Type B pancreatic cell (in vitro differentiated cells): ENCODE measurements at regions not wholly inside any gene's neighbourhood (a gene's known extent, or its start where the extent isn't known, plus 50 kb on each side); places are given as distances from the start of the nearest gene placed in this dataset.

Experiments used
- DNase-seq: peaks from one replicate; pipeline ENCODE4 v3.0.0; 2021; ENCODE audit warnings: mixed read lengths; ENCODE audit not compliant: unreplicated experiment; ENCODE audit errors: extremely low spot score
- H3K27ac Mint-ChIP-seq: 2 replicates; pipeline ENCODE4 v1.8.0; 2021; ENCODE audit warnings: mild to moderate bottlenecking, mixed read lengths
- H3K27me3 Mint-ChIP-seq: 2 replicates; pipeline ENCODE4 v1.8.0; 2021; ENCODE audit warnings: mixed read lengths
- H3K36me3 Mint-ChIP-seq: 2 replicates; pipeline ENCODE4 v1.8.0; 2021; ENCODE audit warnings: mixed read lengths
- H3K4me1 Mint-ChIP-seq: one replicate; pipeline ENCODE4 v1.8.0; 2021; ENCODE audit warnings: mixed read lengths; ENCODE audit not compliant: unreplicated experiment
- H3K4me3 Mint-ChIP-seq: 2 replicates; pipeline ENCODE4 v1.8.0; 2021; ENCODE audit warnings: mild to moderate bottlenecking, mixed read lengths
- H3K9me3 Mint-ChIP-seq: 2 replicates; pipeline ENCODE4 v1.8.0; 2021; ENCODE audit warnings: mixed read lengths
- CTCF ChIP-seq: fragments of 200-600 bp; sonication (generic); conservative IDR thresholded peaks from 2 replicates; pipeline ENCODE4 v1.5.0; 2021; ENCODE audit warnings: antibody characterized with exemption, mild to moderate bottlenecking

- no peaks in the 10 kb centered on the region for H3K36me3 Mint-ChIP-seq
- peaks cover 3% of the 10 kb centered on the region for H3K4me1 Mint-ChIP-seq
- no peak overlapping the region for H3K27ac Mint-ChIP-seq
- no peaks in the 10 kb centered on the region for H3K27me3 Mint-ChIP-seq
- peaks cover 6% of the 10 kb centered on the region for H3K9me3 Mint-ChIP-seq
- no peak for DNase-seq
- no peak for TF ChIP-seq CTCF
- H3K4me3 Mint-ChIP-seq = no peak overlapping the region
These were observed 162.3 kb downstream of the MREG start for GRCh38 chr2:215851082-215851481.

GRCh38 chr2:215850380-215850779 is 163.0 kb downstream of the MREG start:
- Mint-ChIP-seq H3K27ac (no peak overlapping the region), H3K36me3 (no peaks in the 10 kb centered on the region), H3K27me3 (no peaks in the 10 kb centered on the region), H3K4me3 (no peak overlapping the region), H3K9me3 (peaks cover 6% of the 10 kb centered on the region), H3K4me1 (peaks cover 5% of the 10 kb centered on the region)
- TF ChIP-seq CTCF = no peak
- DNase-seq = no peak

- no peak for DNase-seq
- Mint-ChIP-seq H3K27me3 (no peaks in the 10 kb centered on the region), H3K36me3 (no peaks in the 10 kb centered on the region), H3K27ac (no peak overlapping the region), H3K4me1 (peaks cover 5% of the 10 kb centered on the region), H3K4me3 (no peak overlapping the region), H3K9me3 (peaks cover 6% of the 10 kb centered on the region)
- TF ChIP-seq CTCF = no peak
These were observed 163.6 kb downstream of the MREG start for GRCh38 chr2:215849771-215850170.

- DNase-seq = no peak
- peaks cover 2% of the 10 kb centered on the region for H3K9me3 Mint-ChIP-seq
- H3K27ac Mint-ChIP-seq = no peak overlapping the region
- no peak for TF ChIP-seq CTCF
- H3K27me3 Mint-ChIP-seq = no peaks in the 10 kb centered on the region
- H3K4me1 Mint-ChIP-seq = peaks cover 5% of the 10 kb centered on the region
- no peak overlapping the region for H3K4me3 Mint-ChIP-seq
- no peaks in the 10 kb centered on the region for H3K36me3 Mint-ChIP-seq
These were observed 164.7 kb downstream of the MREG start for GRCh38 chr2:215848698-215849097.

- no peaks in the 10 kb centered on the region for H3K27me3 Mint-ChIP-seq
- DNase-seq = no peak
- H3K4me3 Mint-ChIP-seq = no peak overlapping the region
- H3K36me3 Mint-ChIP-seq = no peaks in the 10 kb centered on the region
- H3K9me3 Mint-ChIP-seq = no peaks in the 10 kb centered on the region
- H3K27ac Mint-ChIP-seq = no peak overlapping the region
- TF ChIP-seq CTCF = no peak
- peaks cover 5% of the 10 kb centered on the region for H3K4me1 Mint-ChIP-seq
These were observed 165.2 kb downstream of the MREG start for GRCh38 chr2:215848146-215848545.

GRCh38 chr2:215847718-215848117 is 165.6 kb downstream of the MREG start:
- no peak for TF ChIP-seq CTCF
- DNase-seq = no peak
- no peak overlapping the region for H3K4me3 Mint-ChIP-seq
- H3K4me1 Mint-ChIP-seq = peaks cover 5% of the 10 kb centered on the region
- no peak overlapping the region for H3K27ac Mint-ChIP-seq
- no peaks in the 10 kb centered on the region for H3K9me3 Mint-ChIP-seq
- H3K36me3 Mint-ChIP-seq = no peaks in the 10 kb centered on the region
- no peaks in the 10 kb centered on the region for H3K27me3 Mint-ChIP-seq
